Erythroblast (primary cell): ENCODE measurements at regions not wholly inside any gene's neighbourhood (a gene's known extent, or its start where the extent isn't known, plus 50 kb on each side); places are given as distances from the start of the nearest gene placed in this dataset.

Experiments used
- GATA1 ChIP-seq: IDR thresholded peaks from 2 replicates; pipeline ENCODE4 v1.6.1; 2011; ENCODE audit warnings: low read depth, mild to moderate bottlenecking, control low read depth, low read length, moderate library complexity
- POLR2A ChIP-seq: IDR thresholded peaks from 2 replicates; pipeline ENCODE4 v1.6.1; 2011; ENCODE audit warnings: mild to moderate bottlenecking, low read length

DNA sequence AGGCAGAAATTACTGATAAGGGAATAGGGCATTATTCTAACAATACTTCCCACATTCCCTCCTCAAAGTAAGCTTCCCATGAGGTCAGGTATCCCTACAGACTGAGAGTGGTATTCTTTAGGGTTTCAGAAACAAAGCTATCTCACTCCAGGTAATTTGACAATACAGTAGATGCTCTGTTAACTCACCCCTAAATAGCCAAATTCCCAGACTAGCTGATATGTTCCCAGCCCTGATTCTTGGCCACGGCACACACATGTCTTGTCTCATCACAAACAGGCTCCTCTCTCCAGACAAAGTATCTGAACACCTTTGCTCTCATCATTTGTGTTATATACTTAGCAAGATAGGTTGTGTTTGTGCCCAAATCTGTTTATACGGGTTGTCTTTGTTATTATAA, 139.9 kb downstream of the ZNF608 start:
- TF ChIP-seq POLR2A (no peak), GATA1 (no peak)
